Ovary (tissue), 3 donors: ENCODE measurements at regions not wholly inside any gene's neighbourhood (a gene's known extent, or its start where the extent isn't known, plus 50 kb on each side); places are given as distances from the start of the nearest gene placed in this dataset.

Experiments used
- CTCF ChIP-seq, 3 donors: fragments of 450-650 bp in 2 of 3; fragments of 200-600 bp in 1 of 3; IDR thresholded peaks; one replicate each; pipeline versions ENCODE4 v1.5.1 to v1.8.0; 2016 to 2022; ENCODE audit warnings: antibody characterized with exemption in 3 of 3, mild to moderate bottlenecking in 1 of 3
- EP300 ChIP-seq: sonication (generic); formaldehyde crosslinking; IDR thresholded peaks from one replicate; pipeline ENCODE4 v1.6.1; 2017; ENCODE audit warnings: antibody characterized with exemption
- POLR2A ChIP-seq: fragments of 450-650 bp; IDR thresholded peaks from one replicate; pipeline ENCODE4 v1.6.1; 2017; ENCODE audit warnings: antibody characterized with exemption, mild to moderate bottlenecking, moderate library complexity
- donor health status: DM: no; HTN: no; CAD: no.

- TF ChIP-seq CTCF (IDR thresholded peaks at IDR 0.05) (no peak), EP300 (no peak), POLR2A (no peak)
Measured at GRCh38 chr16:48099455-48099854, 56.3 kb downstream of the ABCC12 start.
